MM.1S (cell line): ENCODE measurements at regions not wholly inside any gene's neighbourhood (a gene's known extent, or its start where the extent isn't known, plus 50 kb on each side); places are given as distances from the start of the nearest gene placed in this dataset.

Source experiments
- EZH2phosphoT487 ChIP-seq: fragments of 300-600 bp; sonication (generic); IDR thresholded peaks from 2 replicates; pipeline ENCODE4 v1.6.1; 2018; ENCODE audit warnings: antibody characterized with exemption, low read length
- TF ChIP-seq, protein P1 (sequence below): fragments of 300-600 bp; sonication (generic); IDR thresholded peaks from 2 replicates; pipeline ENCODE4 v1.5.1; 2016; ENCODE audit warnings: antibody characterized with exemption, low read length, mixed read lengths

DNA sequence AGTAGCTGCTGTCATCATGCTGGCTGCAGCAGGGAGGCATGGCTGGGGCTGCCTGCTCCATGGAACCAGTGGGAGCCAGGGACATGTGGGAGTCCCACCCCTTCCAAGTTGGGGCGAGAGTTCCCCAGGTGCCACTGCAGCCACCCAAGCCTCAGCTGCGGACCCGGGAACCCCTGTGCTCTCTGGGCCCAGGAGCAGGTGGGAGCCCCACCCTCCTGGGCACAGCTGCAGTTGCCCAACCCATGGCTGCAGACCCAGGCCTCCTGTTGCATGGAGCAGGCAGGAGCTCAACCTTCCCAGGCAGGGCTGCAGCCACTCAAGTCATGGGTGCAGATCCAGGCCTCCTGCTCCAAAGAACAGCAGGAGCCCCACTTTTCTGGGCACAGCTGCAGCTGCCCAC, 274.2 kb upstream of the KCNJ16 start:
- TF ChIP-seq, protein P1, sequence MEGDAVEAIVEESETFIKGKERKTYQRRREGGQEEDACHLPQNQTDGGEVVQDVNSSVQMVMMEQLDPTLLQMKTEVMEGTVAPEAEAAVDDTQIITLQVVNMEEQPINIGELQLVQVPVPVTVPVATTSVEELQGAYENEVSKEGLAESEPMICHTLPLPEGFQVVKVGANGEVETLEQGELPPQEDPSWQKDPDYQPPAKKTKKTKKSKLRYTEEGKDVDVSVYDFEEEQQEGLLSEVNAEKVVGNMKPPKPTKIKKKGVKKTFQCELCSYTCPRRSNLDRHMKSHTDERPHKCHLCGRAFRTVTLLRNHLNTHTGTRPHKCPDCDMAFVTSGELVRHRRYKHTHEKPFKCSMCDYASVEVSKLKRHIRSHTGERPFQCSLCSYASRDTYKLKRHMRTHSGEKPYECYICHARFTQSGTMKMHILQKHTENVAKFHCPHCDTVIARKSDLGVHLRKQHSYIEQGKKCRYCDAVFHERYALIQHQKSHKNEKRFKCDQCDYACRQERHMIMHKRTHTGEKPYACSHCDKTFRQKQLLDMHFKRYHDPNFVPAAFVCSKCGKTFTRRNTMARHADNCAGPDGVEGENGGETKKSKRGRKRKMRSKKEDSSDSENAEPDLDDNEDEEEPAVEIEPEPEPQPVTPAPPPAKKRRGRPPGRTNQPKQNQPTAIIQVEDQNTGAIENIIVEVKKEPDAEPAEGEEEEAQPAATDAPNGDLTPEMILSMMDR = no peak
- no peak for TF ChIP-seq EZH2phosphoT487
